ENCODE measurements at regions not wholly inside any gene's neighbourhood (a gene's known extent, or its start where the extent isn't known, plus 50 kb on each side); places are given as distances from the start of the nearest gene placed in this dataset.
"Not testable (repeated sequence)": the region's sequence is repeated elsewhere in the genome, so short reads cannot be mapped to it uniquely, and the experiment has no call there.

DNA sequence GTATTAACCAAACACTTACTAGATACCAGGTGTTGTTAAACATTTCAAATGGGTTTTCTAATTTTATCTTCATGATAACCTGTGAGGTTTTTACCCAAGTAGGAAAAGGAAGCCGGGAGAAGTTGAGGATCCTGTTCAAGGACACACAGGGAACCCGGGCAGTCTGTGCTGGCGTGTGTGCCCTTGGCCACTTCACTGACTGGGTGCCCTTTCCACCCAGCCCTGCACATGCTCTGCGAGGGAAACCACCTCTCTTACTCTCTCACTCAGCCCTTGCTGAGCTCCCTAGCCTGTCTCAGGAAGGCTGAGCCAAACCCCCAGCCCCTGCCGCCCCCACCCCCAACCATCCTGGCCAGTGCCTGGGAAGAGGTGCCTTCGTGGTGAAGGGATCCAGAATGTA lies 51.8 kb downstream of the TEX44 start:
- no peak for DNase-seq (ENCODE audit: low read depth in 2 of 2)

GRCh38 chr2:231646476-231646875 lies 53.8 kb downstream of the TEX44 start:
- DNase-seq (ENCODE audit: low read depth in 2 of 2): no peak

GRCh38 chr2:231648579-231649174 lies 56.0 kb downstream of the TEX44 start:
- peak in 1 of 2 experiments; percentile 54 for DNase-seq (ENCODE audit: low read depth in 2 of 2)

GRCh38 chr2:231651561-231651960 lies 56.8 kb upstream of the PTMA start:
- DNase-seq (ENCODE audit: low read depth in 2 of 2): not testable (repeated sequence)

GRCh38 chr2:231655488-231655887 lies 52.8 kb upstream of the PTMA start:
- DNase-seq (ENCODE audit: low read depth in 2 of 2): no peak

DNA sequence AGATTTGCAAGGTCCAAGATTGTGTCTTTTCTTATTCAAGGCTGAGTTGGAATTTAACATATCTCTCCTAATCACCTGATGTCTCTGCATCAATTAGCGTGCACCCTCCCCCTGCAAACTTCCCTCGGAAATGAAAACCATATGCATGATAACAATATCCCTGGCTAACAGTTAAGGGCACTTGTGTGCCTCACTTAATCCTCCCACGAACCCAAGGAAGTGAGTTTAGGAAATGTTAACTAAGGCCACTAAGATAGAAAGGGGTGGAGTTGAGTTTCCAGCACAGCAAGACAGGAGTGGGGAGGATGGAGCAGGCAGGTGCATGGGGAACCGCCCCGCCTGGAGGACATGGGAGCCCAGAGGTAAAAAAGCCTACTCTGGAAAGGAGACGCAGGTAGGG lies 52.4 kb upstream of the PTMA start:
- no peak for DNase-seq (ENCODE audit: low read depth in 2 of 2)
